C4-2B (cell line): ENCODE measurements at regions not wholly inside any gene's neighbourhood (a gene's known extent, or its start where the extent isn't known, plus 50 kb on each side); places are given as distances from the start of the nearest gene placed in this dataset.

Source experiments
- H3K27ac ChIP-seq: fragments of 450-650 bp; 2 replicates; pipeline ENCODE4 v1.5.1; 2017
- ZFX ChIP-seq: fragments of 450-650 bp; IDR thresholded peaks from 2 replicates; pipeline ENCODE4 v1.6.1; 2017
- TF ChIP-seq, protein P1 (sequence below): fragments of 450-650 bp; conservative IDR thresholded peaks from 2 replicates; pipeline ENCODE4 v1.5.1; 2017; ENCODE audit warnings: mild to moderate bottlenecking

DNA sequence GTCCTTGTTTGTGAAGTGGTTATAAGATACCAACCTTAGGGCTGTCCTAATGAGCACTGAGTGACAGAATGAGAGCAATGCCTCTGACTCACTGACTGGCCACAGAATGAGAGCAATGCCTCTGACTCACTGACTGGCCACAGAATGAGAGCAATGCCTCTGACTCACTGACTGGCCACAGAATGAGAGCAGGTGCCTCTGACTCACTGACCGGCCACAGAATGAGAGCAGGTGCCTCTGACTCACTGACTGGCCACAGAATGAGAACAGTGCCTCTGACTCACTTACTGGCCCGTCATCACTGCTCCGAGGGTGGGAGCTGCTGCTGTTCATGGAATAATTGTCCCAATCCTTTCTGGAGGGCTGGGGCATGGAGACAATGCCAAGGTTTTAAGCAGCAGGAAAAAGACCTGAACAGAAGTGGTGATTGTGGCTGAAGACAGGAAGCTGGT lies 265.2 kb upstream of the PPP2R2D start:
- no peak overlapping the region for H3K27ac ChIP-seq
- no peak for TF ChIP-seq ZFX
- TF ChIP-seq, protein P1, sequence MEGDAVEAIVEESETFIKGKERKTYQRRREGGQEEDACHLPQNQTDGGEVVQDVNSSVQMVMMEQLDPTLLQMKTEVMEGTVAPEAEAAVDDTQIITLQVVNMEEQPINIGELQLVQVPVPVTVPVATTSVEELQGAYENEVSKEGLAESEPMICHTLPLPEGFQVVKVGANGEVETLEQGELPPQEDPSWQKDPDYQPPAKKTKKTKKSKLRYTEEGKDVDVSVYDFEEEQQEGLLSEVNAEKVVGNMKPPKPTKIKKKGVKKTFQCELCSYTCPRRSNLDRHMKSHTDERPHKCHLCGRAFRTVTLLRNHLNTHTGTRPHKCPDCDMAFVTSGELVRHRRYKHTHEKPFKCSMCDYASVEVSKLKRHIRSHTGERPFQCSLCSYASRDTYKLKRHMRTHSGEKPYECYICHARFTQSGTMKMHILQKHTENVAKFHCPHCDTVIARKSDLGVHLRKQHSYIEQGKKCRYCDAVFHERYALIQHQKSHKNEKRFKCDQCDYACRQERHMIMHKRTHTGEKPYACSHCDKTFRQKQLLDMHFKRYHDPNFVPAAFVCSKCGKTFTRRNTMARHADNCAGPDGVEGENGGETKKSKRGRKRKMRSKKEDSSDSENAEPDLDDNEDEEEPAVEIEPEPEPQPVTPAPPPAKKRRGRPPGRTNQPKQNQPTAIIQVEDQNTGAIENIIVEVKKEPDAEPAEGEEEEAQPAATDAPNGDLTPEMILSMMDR = no peak

DNA sequence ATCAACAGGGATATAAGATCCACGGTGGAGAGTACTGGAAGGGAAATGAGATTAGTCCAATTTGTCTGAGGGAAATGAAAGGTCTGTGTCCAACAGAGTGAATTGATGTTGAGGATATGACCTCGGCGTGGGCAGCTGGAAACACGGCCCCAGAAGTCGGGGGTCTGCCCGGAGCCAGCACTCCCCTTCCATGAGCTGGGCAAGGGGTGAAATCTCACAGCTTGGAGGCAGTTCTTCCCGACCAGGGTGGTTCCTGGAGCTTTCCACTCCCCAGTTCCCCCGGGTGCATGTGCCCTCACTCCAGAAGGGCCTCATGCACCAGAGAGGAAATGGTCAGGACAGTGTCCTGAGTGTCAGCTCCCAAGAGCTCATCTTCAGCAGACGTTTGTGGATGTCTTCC lies 264.7 kb upstream of the PPP2R2D start:
- H3K27ac ChIP-seq = no peak overlapping the region
- TF ChIP-seq, protein P1 = no peak
- no peak for TF ChIP-seq ZFX

DNA sequence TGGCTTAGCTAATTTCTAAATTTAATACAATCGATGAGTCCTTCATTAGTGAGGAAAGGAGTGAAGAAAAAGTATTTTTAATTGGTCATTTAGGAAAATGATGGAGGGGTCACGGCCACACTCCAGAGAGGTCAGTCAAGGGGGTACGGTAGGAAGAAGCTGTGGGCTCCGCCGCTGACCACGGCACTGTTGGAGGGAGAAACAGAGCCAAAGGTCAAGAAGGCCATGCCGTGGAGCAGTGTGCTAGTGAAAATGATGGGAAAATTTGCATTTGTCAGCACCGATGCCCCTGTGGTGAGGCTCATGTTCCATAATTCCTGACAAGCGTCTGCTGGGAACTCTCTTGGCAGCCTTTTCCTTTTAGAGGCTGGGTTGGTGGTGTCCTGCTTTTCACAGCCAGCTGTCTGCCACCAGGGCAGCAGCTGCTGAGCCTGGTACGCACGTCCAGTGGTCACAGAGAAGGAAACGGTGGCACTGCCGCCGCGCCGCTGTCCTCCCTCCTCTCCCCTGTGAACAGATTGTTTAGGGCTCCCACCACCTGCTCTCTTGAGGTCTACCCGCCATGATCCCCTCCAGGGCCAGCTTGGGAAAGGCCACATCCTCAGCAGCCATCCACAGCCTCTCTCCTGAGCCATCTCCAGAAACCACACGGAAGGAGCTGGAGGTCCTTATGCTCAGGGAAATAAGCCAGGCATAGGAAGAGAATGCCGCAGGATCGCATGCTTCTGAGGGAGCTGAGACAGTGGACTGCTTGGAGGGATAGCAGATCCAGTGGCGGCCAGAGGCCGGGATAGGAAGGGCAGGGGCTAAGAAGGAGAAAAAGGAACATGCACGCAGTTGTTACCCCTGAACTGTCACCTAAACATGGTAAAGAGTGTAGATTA lies 263.7 kb upstream of the PPP2R2D start:
- H3K27ac ChIP-seq = no peak overlapping the region
- TF ChIP-seq ZFX = no peak
- TF ChIP-seq, protein P1 = no peak

DNA sequence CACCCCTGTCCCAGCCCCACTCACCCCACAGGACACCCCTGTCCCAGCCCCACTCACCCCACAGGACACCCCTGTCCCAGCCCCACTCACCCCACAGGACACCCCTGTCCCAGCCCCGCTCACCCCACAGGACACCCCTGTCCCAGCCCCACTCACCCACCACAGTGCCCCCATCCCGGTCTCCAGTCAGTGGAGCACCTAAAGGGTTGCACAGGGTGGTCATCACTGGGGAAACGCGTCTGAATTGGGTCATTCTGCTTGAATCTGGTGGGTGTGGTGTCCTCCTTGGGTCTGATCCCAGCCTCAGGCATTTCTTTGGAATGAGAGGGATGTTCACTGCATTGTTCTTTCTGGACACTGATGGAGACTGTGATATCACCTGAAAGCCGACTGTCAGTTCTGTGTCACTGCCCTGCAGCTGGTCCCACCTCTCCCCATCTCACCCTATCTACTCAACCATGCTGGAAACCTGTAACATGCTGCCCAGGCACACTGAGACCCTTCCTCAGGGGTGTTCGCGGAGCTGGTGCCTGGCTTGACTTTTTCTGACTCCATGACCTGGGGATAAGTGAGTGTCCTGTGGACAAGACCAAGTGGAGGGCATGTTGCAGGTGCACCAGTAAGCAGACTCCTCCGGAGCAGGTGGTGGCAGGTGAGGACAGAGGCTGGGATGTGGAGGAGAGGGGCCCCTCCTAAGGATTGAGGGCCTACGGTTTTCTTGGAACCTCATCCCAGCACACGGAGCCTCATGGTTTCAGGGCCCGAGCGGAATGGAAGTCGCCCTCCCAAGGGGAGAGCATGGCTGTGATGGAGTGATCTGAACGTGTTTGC lies 262.5 kb upstream of the PPP2R2D start:
- H3K27ac ChIP-seq = no peak overlapping the region
- no peak for TF ChIP-seq ZFX

DNA sequence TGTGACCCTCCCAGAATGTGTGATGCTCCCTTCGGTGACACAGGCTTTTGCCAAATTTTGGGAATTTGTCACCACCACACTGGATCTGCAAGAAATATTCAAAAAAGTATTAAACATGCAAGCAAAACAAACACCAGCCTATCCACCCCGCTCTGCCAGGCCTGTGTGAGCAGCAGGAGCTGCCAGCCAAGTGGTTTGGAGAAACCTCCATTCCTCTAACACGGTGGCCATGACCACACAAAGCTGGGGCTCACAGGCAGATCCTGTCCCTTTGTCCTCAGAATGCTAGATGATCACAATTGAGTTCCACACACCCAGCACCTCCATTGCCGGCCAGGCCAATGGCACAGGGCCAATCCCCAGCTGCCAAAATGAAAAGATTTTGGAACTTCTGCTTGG lies 261.9 kb upstream of the PPP2R2D start:
- no peak for TF ChIP-seq ZFX
- TF ChIP-seq, protein P1 = no peak
- no peak overlapping the region for H3K27ac ChIP-seq

DNA sequence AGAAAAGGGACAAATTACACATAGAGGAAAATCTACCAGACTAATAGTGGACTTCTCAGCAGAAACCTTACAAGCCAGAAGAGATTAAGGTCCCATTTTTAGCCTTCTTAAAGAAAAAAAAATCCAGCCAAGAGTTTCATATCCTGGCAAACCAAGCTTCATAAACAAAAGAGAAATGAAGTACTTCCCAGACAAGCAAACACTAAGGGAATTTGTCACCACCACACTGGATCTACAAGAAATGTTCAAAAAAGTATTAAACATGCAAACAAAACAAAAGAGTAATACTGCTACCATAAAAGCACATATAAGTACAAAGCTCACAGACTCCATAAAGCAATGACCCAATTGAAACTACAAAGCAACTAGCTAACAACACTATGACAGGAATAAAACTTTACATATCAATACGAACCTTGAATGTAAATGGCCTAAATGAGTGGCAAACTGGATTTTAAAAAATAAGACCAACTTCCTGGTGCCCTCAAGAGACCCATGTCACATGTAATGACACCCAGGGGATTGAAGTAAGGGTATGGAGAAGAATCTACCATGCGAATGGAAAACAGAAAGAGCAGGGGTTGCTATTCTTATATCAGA lies 260.7 kb upstream of the PPP2R2D start:
- TF ChIP-seq ZFX = no peak
- TF ChIP-seq, protein P1 = no peak
- H3K27ac ChIP-seq = no peak overlapping the region

DNA sequence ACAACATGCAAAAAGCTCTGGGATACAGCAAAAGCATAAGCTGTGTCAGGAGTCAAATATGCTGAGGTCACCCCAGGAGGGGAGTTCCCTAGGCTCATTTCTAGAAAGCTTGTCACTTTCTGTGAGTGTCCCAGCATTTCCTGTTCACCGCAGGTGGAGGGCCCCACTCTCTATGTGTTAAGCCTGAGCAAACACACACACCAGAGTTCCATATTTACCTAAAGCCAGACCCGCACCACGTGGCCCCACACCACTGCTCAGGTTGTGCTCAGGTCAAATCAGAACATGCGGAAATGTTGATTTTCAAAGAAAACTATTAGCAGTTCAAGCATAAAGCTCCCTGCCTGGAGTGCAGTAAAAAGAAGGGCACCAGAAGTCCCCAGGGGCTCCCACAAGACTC lies 259.6 kb upstream of the PPP2R2D start:
- TF ChIP-seq, protein P1 = no peak
- TF ChIP-seq ZFX = no peak
- peak overlapping the region; percentile 40; the same call in 1 of the 2 replicates for H3K27ac ChIP-seq
